ENCODE measurements at regions not wholly inside any gene's neighbourhood (a gene's known extent, or its start where the extent isn't known, plus 50 kb on each side); places are given as distances from the start of the nearest gene placed in this dataset.

GRCh38 chr7:113204415-113204814 lies 86.1 kb upstream of the SMIM30 start:
- peaks cover 40% of the 10 kb centered on the region for H3K27me3 ChIP-seq
- H3K4me1 Mint-ChIP-seq: peaks cover 2% of the 10 kb centered on the region
- no peaks in the 10 kb centered on the region for H3K9me3 ChIP-seq (ENCODE audit: low read depth)
- no peak for DNase-seq (ENCODE audit: low spot score)
- H3K9ac ChIP-seq: no peak overlapping the region
- no peaks in the 10 kb centered on the region for H3K79me2 ChIP-seq (ENCODE audit: low read depth)
- no peaks in the 10 kb centered on the region for H3K36me3 Mint-ChIP-seq
- no peak overlapping the region for H3K4me3 ChIP-seq
- H3K27ac Mint-ChIP-seq: no peak overlapping the region
- H3K27ac ChIP-seq: no peak overlapping the region
- no peak overlapping the region for H2AFZ ChIP-seq (replicated peaks)
- H3K4me1 ChIP-seq: no peaks in the 10 kb centered on the region
- H3F3A ChIP-seq (ENCODE audit: low read depth): no peaks in the 10 kb centered on the region
- H3K36me3 ChIP-seq: no peaks in the 10 kb centered on the region
- TF ChIP-seq EZH2phosphoT487 (IDR thresholded peaks at IDR 0.05): no peak
- TF ChIP-seq EZH2 (IDR thresholded peaks at IDR 0.05): no peak
- no peak for TF ChIP-seq CTCF (IDR thresholded peaks at IDR 0.05)
- peaks cover 2% of the 10 kb centered on the region for H3K27me3 Mint-ChIP-seq (ENCODE audit: insufficient read depth, low read depth)
- no peak overlapping the region for H3K4me2 ChIP-seq
- no peak overlapping the region for H3K4me3 Mint-ChIP-seq
- H4K20me1 ChIP-seq (ENCODE audit: low read depth): no peaks in the 10 kb centered on the region
- no peaks in the 10 kb centered on the region for H3K9me3 Mint-ChIP-seq

DNA sequence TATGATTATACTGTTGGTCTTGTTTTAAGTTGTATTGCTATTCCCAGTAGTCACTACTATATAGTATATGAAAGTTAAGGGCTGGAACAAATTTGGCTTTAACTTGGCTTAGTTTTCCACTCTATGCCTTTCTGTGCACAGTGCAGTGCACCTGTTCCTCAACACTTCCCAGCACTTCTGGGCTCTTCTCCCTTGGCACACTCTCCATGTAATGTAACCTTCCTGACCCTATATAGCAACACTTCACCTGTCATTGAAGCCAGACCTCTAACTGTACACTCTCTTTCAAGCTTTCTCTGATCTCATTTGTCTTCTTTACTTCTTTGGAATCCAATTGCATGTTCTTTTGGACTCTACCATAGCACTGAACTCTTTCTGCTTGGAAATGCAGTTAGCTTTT lies 83.9 kb upstream of the SMIM30 start:
- no peak overlapping the region for H2AFZ ChIP-seq (replicated peaks)
- H3K4me2 ChIP-seq: no peak overlapping the region
- H3K79me2 ChIP-seq (ENCODE audit: low read depth): no peaks in the 10 kb centered on the region
- H4K20me1 ChIP-seq (ENCODE audit: low read depth): no peaks in the 10 kb centered on the region
- Mint-ChIP-seq H3K9me3 (no peaks in the 10 kb centered on the region), H3K4me1 (no peaks in the 10 kb centered on the region), H3K27me3 (ENCODE audit: insufficient read depth, low read depth) (peaks cover 2% of the 10 kb centered on the region), H3K36me3 (no peaks in the 10 kb centered on the region), H3K27ac (no peak overlapping the region), H3K4me3 (no peak overlapping the region)
- H3K4me1 ChIP-seq: no peaks in the 10 kb centered on the region
- H3K27ac ChIP-seq: no peak overlapping the region
- H3K36me3 ChIP-seq: no peaks in the 10 kb centered on the region
- no peak for DNase-seq (ENCODE audit: low spot score)
- H3K9me3 ChIP-seq (ENCODE audit: low read depth): no peaks in the 10 kb centered on the region
- H3F3A ChIP-seq (ENCODE audit: low read depth): no peaks in the 10 kb centered on the region
- peaks cover 40% of the 10 kb centered on the region for H3K27me3 ChIP-seq
- no peak overlapping the region for H3K9ac ChIP-seq
- TF ChIP-seq EZH2 (IDR thresholded peaks at IDR 0.05) (no peak), EZH2phosphoT487 (IDR thresholded peaks at IDR 0.05) (no peak), CTCF (IDR thresholded peaks at IDR 0.05) (no peak)
- H3K4me3 ChIP-seq: no peak overlapping the region

- Histone ChIP-seq H3K36me3 (no peaks in the 10 kb centered on the region), H3K4me3 (no peak overlapping the region), H3K27me3 (peaks cover 40% of the 10 kb centered on the region), H4K20me1 (ENCODE audit: low read depth) (no peaks in the 10 kb centered on the region), H3K27ac (no peak overlapping the region), H3K9me3 (ENCODE audit: low read depth) (no peaks in the 10 kb centered on the region), H3K4me1 (no peaks in the 10 kb centered on the region), H3K9ac (no peak overlapping the region), H3F3A (ENCODE audit: low read depth) (no peaks in the 10 kb centered on the region), H3K79me2 (ENCODE audit: low read depth) (no peaks in the 10 kb centered on the region), H3K4me2 (no peak overlapping the region), H2AFZ (replicated peaks) (no peak overlapping the region)
- H3K4me3 Mint-ChIP-seq: no peak overlapping the region
- H3K27ac Mint-ChIP-seq: no peak overlapping the region
- no peak for DNase-seq (ENCODE audit: low spot score)
- TF ChIP-seq EZH2 (IDR thresholded peaks at IDR 0.05): no peak
- no peak for TF ChIP-seq CTCF (IDR thresholded peaks at IDR 0.05)
- TF ChIP-seq EZH2phosphoT487 (IDR thresholded peaks at IDR 0.05): no peak
- no peaks in the 10 kb centered on the region for H3K9me3 Mint-ChIP-seq
- no peaks in the 10 kb centered on the region for H3K4me1 Mint-ChIP-seq
- H3K36me3 Mint-ChIP-seq: no peaks in the 10 kb centered on the region
- peaks cover 2% of the 10 kb centered on the region for H3K27me3 Mint-ChIP-seq (ENCODE audit: insufficient read depth, low read depth)
Measured at GRCh38 chr7:113200281-113200680, 81.9 kb upstream of the SMIM30 start.

GRCh38 chr7:113199841-113200240 lies 81.5 kb upstream of the SMIM30 start:
- Mint-ChIP-seq H3K9me3 (no peaks in the 10 kb centered on the region), H3K4me3 (no peak overlapping the region), H3K4me1 (no peaks in the 10 kb centered on the region), H3K36me3 (no peaks in the 10 kb centered on the region), H3K27me3 (ENCODE audit: insufficient read depth, low read depth) (no peaks in the 10 kb centered on the region), H3K27ac (no peak overlapping the region)
- no peaks in the 10 kb centered on the region for H3K36me3 ChIP-seq
- no peak overlapping the region for H3K27ac ChIP-seq
- no peak overlapping the region for H3K9ac ChIP-seq
- no peak overlapping the region for H3K4me3 ChIP-seq
- no peak for DNase-seq (ENCODE audit: low spot score)
- TF ChIP-seq EZH2phosphoT487 (IDR thresholded peaks at IDR 0.05): no peak
- no peak for TF ChIP-seq CTCF (IDR thresholded peaks at IDR 0.05)
- H3K27me3 ChIP-seq: peaks cover 40% of the 10 kb centered on the region
- H4K20me1 ChIP-seq (ENCODE audit: low read depth): no peaks in the 10 kb centered on the region
- no peaks in the 10 kb centered on the region for H3F3A ChIP-seq (ENCODE audit: low read depth)
- H3K9me3 ChIP-seq (ENCODE audit: low read depth): no peaks in the 10 kb centered on the region
- H3K79me2 ChIP-seq (ENCODE audit: low read depth): no peaks in the 10 kb centered on the region
- no peak overlapping the region for H3K4me2 ChIP-seq
- H2AFZ ChIP-seq (replicated peaks): no peak overlapping the region
- H3K4me1 ChIP-seq: no peaks in the 10 kb centered on the region
